Thyroid gland (tissue), 4 donors: ENCODE measurements at regions not wholly inside any gene's neighbourhood (a gene's known extent, or its start where the extent isn't known, plus 50 kb on each side); places are given as distances from the start of the nearest gene placed in this dataset.

Experiments
- DNase-seq, 2 donors: peaks; one replicate each; pipeline ENCODE4 v3.0.0-alpha.2; 2019
- H3K27ac ChIP-seq, 3 donors: fragments of 200-600 bp; sonication (generic); 1 replicate in 2 of 3; 2 replicates in 1 of 3; pipeline ENCODE4 v1.5.1; 2016 to 2019; ENCODE audit warnings: mild to moderate bottlenecking in 1 of 3, moderate library complexity in 1 of 3
- H3K27me3 ChIP-seq: fragments of 200-600 bp; sonication (generic); one replicate; pipeline ENCODE4 v1.5.1; 2019
- H3K36me3 ChIP-seq, 2 donors: fragments of 200-600 bp; sonication (generic); one replicate each; pipeline ENCODE4 v1.5.1; 2016 to 2019
- H3K4me1 ChIP-seq, 2 donors: fragments of 200-600 bp; sonication (generic); one replicate each; pipeline ENCODE4 v1.5.1; 2017 to 2019
- H3K4me3 ChIP-seq, 3 donors: fragments of 200-600 bp; sonication (generic); replicated peaks in 1 of 3; 1 replicate in 2 of 3; 2 replicates in 1 of 3; pipeline ENCODE4 v1.5.1; 2016; ENCODE audit warnings: mild to moderate bottlenecking in 1 of 3
- H3K9me3 ChIP-seq: fragments of 200-600 bp; sonication (generic); one replicate; pipeline ENCODE4 v1.5.1; 2017
- CTCF ChIP-seq, 6 experiments: fragments of 200-600 bp in 3 of 6; fragments of 450-650 bp in 3 of 6; sonication (generic) in 3 of 6; IDR thresholded peaks; one replicate each; pipeline ENCODE4 v1.5.1; 2016 to 2019; ENCODE audit warnings: antibody characterized with exemption in 6 of 6, mild to moderate bottlenecking in 2 of 6, inconsistent platforms in 1 of 6, moderate library complexity in 1 of 6
- POLR2A ChIP-seq, 2 donors: fragments of 450-650 bp; IDR thresholded peaks; one replicate each; pipeline ENCODE4 v1.6.1; 2017; ENCODE audit warnings: antibody characterized with exemption in 2 of 2, mild to moderate bottlenecking in 2 of 2, moderate library complexity in 1 of 2
- WGBS, 2 donors: methylation state at CpG; one replicate each; pipeline ENCODE4 v1.1.5; 2017; 5-methylcytosine and 5-hydroxymethylcytosine counted together
- intact Hi-C: fragments of 100-400 bp; cut with DNase I; formaldehyde crosslinking; loops from one replicate; pipeline ENCODE4 v1.15.1; 2023

- DNase-seq: no peak
- Histone ChIP-seq H3K4me3 (no peak overlapping the region), H3K36me3 (no peaks in the 10 kb centered on the region), H3K4me1 (no peaks in the 10 kb centered on the region), H3K27me3 (no peaks in the 10 kb centered on the region), H3K27ac (no peak overlapping the region), H3K9me3 (no peaks in the 10 kb centered on the region)
- TF ChIP-seq CTCF (IDR thresholded peaks at IDR 0.05): no peak
- TF ChIP-seq POLR2A (IDR thresholded peaks at IDR 0.05): no peak
- intact Hi-C loops: no loop called here
These were observed 226.2 kb downstream of the DHX35 start for GRCh38 chr20:39188266-39188765.

- DNase-seq: no peak
- H3K27ac ChIP-seq: no peak overlapping the region
- H3K4me3 ChIP-seq: no peak overlapping the region
- TF ChIP-seq CTCF (IDR thresholded peaks at IDR 0.05) (no peak), POLR2A (IDR thresholded peaks at IDR 0.05) (no peak)
- 32 to 60% methylated on average over 2 of the region's 2 CpGs for WGBS, 2 donors
- no peaks in the 10 kb centered on the region for H3K9me3 ChIP-seq
- no peaks in the 10 kb centered on the region for H3K4me1 ChIP-seq
- H3K27me3 ChIP-seq: no peaks in the 10 kb centered on the region
- no peaks in the 10 kb centered on the region for H3K36me3 ChIP-seq
- intact Hi-C loops: no loop called here
These were observed 219.3 kb downstream of the DHX35 start for GRCh38 chr20:39181490-39181889.

GRCh38 chr20:39176457-39176856 is 214.3 kb downstream of the DHX35 start:
- TF ChIP-seq POLR2A (IDR thresholded peaks at IDR 0.05): no peak
- DNase-seq: no peak
- Histone ChIP-seq H3K27me3 (no peaks in the 10 kb centered on the region), H3K27ac (no peak overlapping the region), H3K36me3 (no peaks in the 10 kb centered on the region), H3K4me1 (no peaks in the 10 kb centered on the region), H3K4me3 (no peak overlapping the region), H3K9me3 (no peaks in the 10 kb centered on the region)
- 49 to 72% methylated on average over 2 of the region's 2 CpGs for WGBS, 2 donors
- intact Hi-C loops: no loop called here

DNA sequence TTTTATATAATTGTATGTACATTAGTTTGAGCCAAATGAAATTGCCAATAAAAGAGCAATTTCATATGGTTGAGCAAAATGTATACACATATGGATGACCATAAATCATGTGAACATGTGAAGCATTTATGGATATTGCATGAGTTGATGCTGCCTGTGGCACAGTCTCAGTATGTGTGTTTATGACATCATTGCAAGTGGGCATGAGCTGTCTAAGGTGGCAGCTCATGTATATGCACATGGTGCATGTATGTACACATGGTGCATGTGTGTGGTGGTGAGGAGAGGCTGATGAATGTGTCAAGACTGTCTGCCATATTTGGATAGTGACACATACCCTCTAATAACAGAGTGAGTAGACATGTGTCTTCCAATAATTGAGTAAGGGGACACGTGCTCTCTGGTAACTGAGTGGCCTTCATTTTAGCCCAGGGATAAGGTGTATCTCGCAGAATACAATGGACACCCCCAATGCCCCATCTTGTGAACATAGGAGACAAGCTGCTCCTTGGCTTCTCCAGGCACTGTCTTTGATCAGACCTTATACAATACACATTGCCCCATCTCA is 208.8 kb downstream of the DHX35 start:
- Histone ChIP-seq H3K4me1 (no peaks in the 10 kb centered on the region), H3K27me3 (no peaks in the 10 kb centered on the region), H3K4me3 (no peak overlapping the region), H3K27ac (no peak overlapping the region), H3K9me3 (no peaks in the 10 kb centered on the region), H3K36me3 (no peaks in the 10 kb centered on the region)
- no peak for DNase-seq
- no peak for TF ChIP-seq CTCF (IDR thresholded peaks at IDR 0.05)
- no peak for TF ChIP-seq POLR2A (IDR thresholded peaks at IDR 0.05)
- intact Hi-C loops: no loop called here
- WGBS, 2 donors: 83 to 91% methylated on average over 2 of the region's 2 CpGs

DNA sequence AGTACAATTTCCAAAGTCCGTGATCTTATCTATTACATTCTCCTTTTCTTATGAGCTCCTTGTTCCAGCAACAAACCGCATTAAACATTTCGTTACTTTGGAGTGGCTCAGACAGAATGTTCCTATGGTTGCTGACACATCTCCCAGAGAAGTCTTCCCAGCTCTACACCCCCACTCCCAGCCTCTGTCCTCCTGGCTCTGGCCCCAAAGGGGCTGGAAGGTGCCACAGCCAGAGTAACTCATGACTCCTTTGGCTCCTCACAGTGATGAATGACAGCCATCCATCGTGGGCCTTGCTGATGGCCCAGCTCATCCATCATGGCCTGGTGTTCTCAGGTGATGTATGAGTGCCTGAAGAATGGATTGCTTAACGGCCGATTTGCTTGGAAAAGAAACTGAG is 203.0 kb downstream of the DHX35 start:
- no peaks in the 10 kb centered on the region for H3K27me3 ChIP-seq
- WGBS, 2 donors: 78% methylated on average over 6 of the region's 6 CpGs
- intact Hi-C loops: no loop called here
- H3K27ac ChIP-seq: no peak overlapping the region
- no peak for DNase-seq
- H3K4me3 ChIP-seq: no peak overlapping the region
- no peaks in the 10 kb centered on the region for H3K36me3 ChIP-seq
- TF ChIP-seq CTCF (IDR thresholded peaks at IDR 0.05) (no peak), POLR2A (IDR thresholded peaks at IDR 0.05) (no peak)
- H3K9me3 ChIP-seq: no peaks in the 10 kb centered on the region
- no peaks in the 10 kb centered on the region for H3K4me1 ChIP-seq

- no peaks in the 10 kb centered on the region for H3K9me3 ChIP-seq
- no peak overlapping the region for H3K27ac ChIP-seq
- TF ChIP-seq POLR2A (IDR thresholded peaks at IDR 0.05) (no peak), CTCF (IDR thresholded peaks at IDR 0.05) (no peak)
- no peaks in the 10 kb centered on the region for H3K27me3 ChIP-seq
- H3K36me3 ChIP-seq: no peaks in the 10 kb centered on the region
- DNase-seq: no peak
- H3K4me3 ChIP-seq: no peak overlapping the region
- 53 to 69% methylated on average over 2 of the region's 2 CpGs for WGBS, 2 donors
- no peaks in the 10 kb centered on the region for H3K4me1 ChIP-seq
- intact Hi-C loops: no loop called here
These were observed 202.5 kb downstream of the DHX35 start for GRCh38 chr20:39164642-39165041.
